H9 (cell line): ENCODE measurements at regions not wholly inside any gene's neighbourhood (a gene's known extent, or its start where the extent isn't known, plus 50 kb on each side); places are given as distances from the start of the nearest gene placed in this dataset.

Source experiments
- DNase-seq: peaks from one replicate; pipeline ENCODE4 v3.0.0-alpha.2; 2017
- H2AFZ ChIP-seq: one replicate; pipeline ENCODE4 v1.6.1; 2013; ENCODE audit warnings: mild to moderate bottlenecking, low read length, control low read depth, moderate library complexity
- H2AK5ac ChIP-seq: 2 replicates; pipeline ENCODE4 v1.6.1; 2013; ENCODE audit warnings: low read length, control low read depth, mixed read lengths; ENCODE audit not compliant: insufficient read length
- H2BK120ac ChIP-seq: one replicate; pipeline ENCODE4 v1.6.1; 2013; ENCODE audit warnings: low read depth, mild to moderate bottlenecking, low read length, control low read depth, inconsistent platforms; ENCODE audit not compliant: poor library complexity, severe bottlenecking
- H2BK12ac ChIP-seq: 2 replicates; pipeline ENCODE4 v1.6.1; 2013; ENCODE audit warnings: low read length, control low read depth, mixed read lengths, low read depth; ENCODE audit not compliant: insufficient read length
- H2BK15ac ChIP-seq: 2 replicates; pipeline ENCODE4 v1.6.1; 2013; ENCODE audit warnings: low read depth, low read length, control low read depth
- H2BK20ac ChIP-seq: one replicate; pipeline ENCODE4 v1.6.1; 2013; ENCODE audit warnings: low read depth, mild to moderate bottlenecking, low read length, control low read depth, inconsistent platforms; ENCODE audit not compliant: poor library complexity, severe bottlenecking
- H2BK5ac ChIP-seq: 2 replicates; pipeline ENCODE4 v1.6.1; 2013; ENCODE audit warnings: low read length, control low read depth, mixed read lengths; ENCODE audit not compliant: insufficient read length
- H3K14ac ChIP-seq: 2 replicates; pipeline ENCODE4 v1.6.1; 2013; ENCODE audit warnings: low read length, control low read depth; ENCODE audit not compliant: insufficient read depth
- H3K18ac ChIP-seq: 2 replicates; pipeline ENCODE4 v1.6.1; 2013; ENCODE audit warnings: low read depth, mild to moderate bottlenecking, mixed read lengths, low read length, control low read depth; ENCODE audit not compliant: insufficient read length
- H3K23ac ChIP-seq: 2 replicates; pipeline ENCODE4 v1.6.1; 2013; ENCODE audit warnings: low read length, control low read depth, mixed read lengths, low read depth; ENCODE audit not compliant: insufficient read length
- H3K23me2 ChIP-seq: 2 replicates; pipeline ENCODE4 v1.6.1; 2013; ENCODE audit warnings: low read depth, mild to moderate bottlenecking, mixed read lengths, low read length, control low read depth; ENCODE audit not compliant: insufficient read length, poor library complexity, severe bottlenecking
- H3K27ac ChIP-seq: 2 replicates; pipeline ENCODE4 v1.5.1; 2013; ENCODE audit warnings: low read length, control low read depth, mixed read lengths, low read depth; ENCODE audit not compliant: insufficient read length
- H3K27me3 ChIP-seq: 2 replicates; pipeline ENCODE4 v1.6.1; 2013; ENCODE audit warnings: low read length, control low read depth, inconsistent platforms; ENCODE audit not compliant: insufficient read depth
- H3K4ac ChIP-seq: 2 replicates; pipeline ENCODE4 v1.6.1; 2013; ENCODE audit warnings: low read depth, mild to moderate bottlenecking, control low read depth, inconsistent platforms, low read length, moderate library complexity
- H3K4me1 ChIP-seq: 2 replicates; pipeline ENCODE4 v1.6.1; 2013; ENCODE audit warnings: low read length, control low read depth, inconsistent platforms; ENCODE audit not compliant: insufficient read depth
- H3K4me2 ChIP-seq: 2 replicates; pipeline ENCODE4 v1.6.1; 2013; ENCODE audit warnings: low read length, control low read depth, mixed read lengths; ENCODE audit not compliant: insufficient read length, insufficient read depth
- H3K56ac ChIP-seq: 2 replicates; pipeline ENCODE4 v1.6.1; 2013; ENCODE audit warnings: low read depth, mild to moderate bottlenecking, mixed read lengths, low read length, control low read depth; ENCODE audit not compliant: insufficient read length
- H3K79me1 ChIP-seq: 2 replicates; pipeline ENCODE4 v1.6.1; 2013; ENCODE audit warnings: low read depth, mild to moderate bottlenecking, moderate library complexity, low read length, control low read depth, inconsistent platforms; ENCODE audit not compliant: insufficient read depth, poor library complexity, severe bottlenecking
- H3K79me2 ChIP-seq: 2 replicates; pipeline ENCODE4 v1.6.1; 2013; ENCODE audit warnings: low read length, control low read depth, inconsistent platforms; ENCODE audit not compliant: insufficient read depth
- H3K9ac ChIP-seq: 2 replicates; pipeline ENCODE4 v1.6.1; 2013; ENCODE audit warnings: low read length, control low read depth, mixed read lengths; ENCODE audit not compliant: insufficient read length; ENCODE audit errors: extremely low read depth
- H3K9me3 ChIP-seq: one replicate; pipeline ENCODE4 v1.6.1; 2013; ENCODE audit warnings: low read depth, low read length, inconsistent platforms; ENCODE audit not compliant: control insufficient read depth
- H3T11ph ChIP-seq: one replicate; pipeline ENCODE4 v1.6.1; 2013; ENCODE audit warnings: mild to moderate bottlenecking, low read length, control low read depth, inconsistent platforms
- H4K20me1 ChIP-seq: one replicate; pipeline ENCODE4 v1.6.1; 2013; ENCODE audit not compliant: control insufficient read depth, insufficient read length, insufficient read depth
- H4K5ac ChIP-seq: 2 replicates; pipeline ENCODE4 v1.6.1; 2013; ENCODE audit warnings: low read depth, mild to moderate bottlenecking, mixed read lengths, low read length, control low read depth; ENCODE audit not compliant: insufficient read length
- H4K8ac ChIP-seq: replicated peaks from 2 replicates; pipeline ENCODE4 v1.6.1; 2013; ENCODE audit warnings: low read length, control low read depth, mixed read lengths, low read depth; ENCODE audit not compliant: insufficient read length
- H4K91ac ChIP-seq: 2 replicates; pipeline ENCODE4 v1.6.1; 2013; ENCODE audit warnings: low read depth, mild to moderate bottlenecking, moderate library complexity, mixed read lengths, low read length, control low read depth; ENCODE audit not compliant: insufficient read length
- H3K27ac Mint-ChIP-seq, 3 experiments: 2 replicates in 2 of 3; 3 replicates in 1 of 3; pipeline ENCODE4 v1.8.0; 2020 to 2021; ENCODE audit warnings: mixed read lengths in 3 of 3, mild to moderate bottlenecking in 1 of 3, moderate library complexity in 1 of 3
- H3K27me3 Mint-ChIP-seq: 2 replicates; pipeline ENCODE4 v1.8.0; 2021; ENCODE audit warnings: low read depth, mild to moderate bottlenecking, moderate library complexity, mixed read lengths
- H3K36me3 Mint-ChIP-seq, 3 experiments: 2 replicates in 2 of 3; 3 replicates in 1 of 3; pipeline ENCODE4 v1.8.0; 2020 to 2021; ENCODE audit warnings: low read depth in 3 of 3, mixed read lengths in 3 of 3; ENCODE audit not compliant: insufficient read depth in 1 of 3
- H3K4me1 Mint-ChIP-seq, 2 experiments: 2 replicates each; pipeline ENCODE4 v1.8.0; 2020; ENCODE audit warnings: mixed read lengths in 2 of 2
- H3K4me3 Mint-ChIP-seq, 2 experiments: 2 replicates in 1 of 2; 3 replicates in 1 of 2; pipeline ENCODE4 v1.8.0; 2020 to 2021; ENCODE audit warnings: mild to moderate bottlenecking in 2 of 2, mixed read lengths in 2 of 2, moderate library complexity in 1 of 2
- H3K9me3 Mint-ChIP-seq, 2 experiments: 2 replicates in 1 of 2; 3 replicates in 1 of 2; pipeline ENCODE4 v1.8.0; 2020; ENCODE audit warnings: mild to moderate bottlenecking in 2 of 2, mixed read lengths in 2 of 2, moderate library complexity in 1 of 2
- CTCF ChIP-seq: fragments of 200-600 bp; sonication (generic); conservative IDR thresholded peaks from 3 replicates; pipeline ENCODE4 v1.8.0; 2021; ENCODE audit warnings: antibody characterized with exemption, mild to moderate bottlenecking
- WGBS: extraction: QIAGEN DNeasy Blood & Tissue Kit; methylation state at CpG from one replicate; pipeline ENCODE4 v1.1.7; 2013; ENCODE audit warnings: missing lambda C conversion rate, low lambda C conversion rate, mixed read lengths; ENCODE audit not compliant: insufficient read length; ENCODE audit errors: extremely low coverage; 5-methylcytosine and 5-hydroxymethylcytosine counted together

DNA sequence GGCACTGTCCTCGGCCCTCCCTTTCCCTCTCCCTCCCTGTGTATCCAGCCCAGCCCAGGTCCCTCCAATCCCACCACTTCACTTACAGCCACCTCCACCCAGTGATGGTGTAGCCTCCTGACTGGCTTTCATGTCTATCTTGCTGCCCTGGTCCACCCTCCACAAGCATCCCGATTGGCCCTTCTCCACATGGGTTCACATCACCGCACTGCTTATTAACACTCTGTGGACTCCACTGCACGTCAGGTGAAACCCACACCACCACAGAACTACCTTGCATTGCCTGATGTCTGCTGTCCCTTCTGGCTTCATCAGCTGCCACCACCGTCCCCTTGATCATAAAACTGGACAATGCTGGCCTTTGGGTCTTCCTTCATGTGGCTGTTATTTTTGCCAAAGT lies 220.4 kb upstream of the ARID1B start:
- Histone ChIP-seq H4K20me1 (no peaks in the 10 kb centered on the region), H2AK5ac (no peak overlapping the region), H3K18ac (no peak overlapping the region), H3K23ac (no peak overlapping the region), H3K4me1 (no peaks in the 10 kb centered on the region), H4K8ac (no peak overlapping the region), H4K5ac (no peak overlapping the region), H3K23me2 (no peaks in the 10 kb centered on the region), H3T11ph (no peak overlapping the region), H3K9me3 (no peaks in the 10 kb centered on the region), H2BK15ac (no peak overlapping the region), H3K4me2 (no peak overlapping the region), H3K4ac (no peak overlapping the region), H2AFZ (no peak overlapping the region), H3K27ac (no peak overlapping the region), H3K56ac (no peak overlapping the region), H3K14ac (no peak overlapping the region), H2BK120ac (no peak overlapping the region), H3K79me1 (no peaks in the 10 kb centered on the region), H4K91ac (no peak overlapping the region), H3K9ac (no peak overlapping the region), H2BK12ac (no peak overlapping the region), H2BK20ac (no peak overlapping the region), H2BK5ac (no peak overlapping the region), H3K79me2 (no peaks in the 10 kb centered on the region), H3K27me3 (no peaks in the 10 kb centered on the region)
- DNase-seq, result no peak
- Mint-ChIP-seq H3K27me3 (no peaks in the 10 kb centered on the region; the same call in 1 of the 2 replicates), H3K4me3 (no peak overlapping the region), H3K27ac (no peak overlapping the region), H3K36me3 (peaks cover 0 to 12% (median 10%) of the 10 kb centered on the region in 3 experiments; a peak in 6 of 7 replicates), H3K9me3 (peaks cover 12 to 13% of the 10 kb centered on the region in 2 experiments), H3K4me1 (peaks cover 5 to 6% of the 10 kb centered on the region in 2 experiments; a peak in 2 of 4 replicates)
- TF ChIP-seq CTCF, result no peak
- no CpG with 5 or more reads among the region's 5 CpGs for WGBS
